D721Med (cell line): ENCODE measurements at regions not wholly inside any gene's neighbourhood (a gene's known extent, or its start where the extent isn't known, plus 50 kb on each side); places are given as distances from the start of the nearest gene placed in this dataset.
"Not testable (repeated sequence)": the region's sequence is repeated elsewhere in the genome, so short reads cannot be mapped to it uniquely, and the experiment has no call there.

Source experiments
- DNase-seq: peaks from one replicate; pipeline ENCODE4 v3.0.0; 2011; ENCODE audit warnings: low spot score; ENCODE audit not compliant: insufficient read length
- FAIRE-seq: peaks from 2 replicates; lab custom pipeline; 2011; peaks lifted over from hg19 to GRCh38; lab: Jason Lieb, UNC
- CTCF ChIP-seq: IDR thresholded peaks from 2 replicates; pipeline ENCODE4 v1.5.1; 2012; ENCODE audit warnings: mild to moderate bottlenecking, control low read depth; ENCODE audit not compliant: insufficient read depth; ENCODE audit errors: missing control alignments

GRCh38 chr11:21794306-21794705 is 398.6 kb upstream of the ANO5 start:
- DNase-seq (no peak), FAIRE-seq (no peak)
- TF ChIP-seq CTCF = no peak

- TF ChIP-seq CTCF = no peak
- DNase-seq (no peak), FAIRE-seq (no peak)
Measured at GRCh38 chr11:21798216-21798615, 394.7 kb upstream of the ANO5 start.

GRCh38 chr11:21804523-21804922 is 388.4 kb upstream of the ANO5 start:
- not testable (repeated sequence) for FAIRE-seq, DNase-seq

- no peak for FAIRE-seq
Measured at GRCh38 chr11:21806508-21806907, 386.4 kb upstream of the ANO5 start.

GRCh38 chr11:21806947-21807346 is 385.9 kb upstream of the ANO5 start:
- FAIRE-seq (no peak), DNase-seq (no peak)
- TF ChIP-seq CTCF = no peak

More at GRCh38 chr11:21806508-21806907, 386.4 kb upstream of the ANO5 start:
- no peak for DNase-seq
- no peak for TF ChIP-seq CTCF

- no peak for TF ChIP-seq CTCF
- FAIRE-seq (no peak), DNase-seq (no peak)
Measured at GRCh38 chr11:21807350-21807749, 385.5 kb upstream of the ANO5 start.

GRCh38 chr11:21810650-21811049 is 382.2 kb upstream of the ANO5 start:
- TF ChIP-seq CTCF = no peak
- FAIRE-seq (no peak), DNase-seq (no peak)

- DNase-seq = no peak
- FAIRE-seq = no peak
- peak; percentile 42 for TF ChIP-seq CTCF
Measured at GRCh38 chr11:21811572-21811971, 381.3 kb upstream of the ANO5 start.
